GM12878 (cell line): ENCODE measurements at regions not wholly inside any gene's neighbourhood (a gene's known extent, or its start where the extent isn't known, plus 50 kb on each side); places are given as distances from the start of the nearest gene placed in this dataset.

Source experiments
- ATAC-seq: fragments of 200-7000 bp; cut with Tn5 transposase; 3 replicates; pipeline ENCODE4 v1.9.1; 2020; ENCODE audit warnings: mild to moderate bottlenecking, moderate library complexity
- BruUV-seq: library from RNA; stranded (reverse); fragments of 400-500 nt; replicated peaks from 2 replicates; lab custom pipeline; 2021; lab: Mats Ljungman, UMichigan
- CTCF ChIA-PET: fragments of 300-600 bp; sonication (Branson Sonifier 250); formaldehyde crosslinking; extraction: SDS; loops from one replicate; lab custom pipeline; 2021; ENCODE audit warnings: inconsistent platforms; lab: Yijun Ruan, JAX
- POLR2A ChIA-PET: fragments of 350-600 bp; formaldehyde crosslinking; extraction: SDS; loops from one replicate; lab custom pipeline; 2021; ENCODE audit warnings: inconsistent platforms; lab: Charles Lee
- RAD21 ChIA-PET: fragments of 300-600 bp; sonication (Branson Sonifier 250); formaldehyde crosslinking; loops from one replicate; lab custom pipeline; 2023; ENCODE audit warnings: antibody characterized with exemption; ENCODE audit not compliant: unreplicated experiment; lab: Charles Lee
- SMC1A ChIA-PET: fragments of 300-600 bp; sonication (Branson Sonifier 250); formaldehyde crosslinking; loops from one replicate; lab custom pipeline; 2023; ENCODE audit not compliant: unreplicated experiment, uncharacterized antibody; lab: Charles Lee
- DNase-seq: peaks from one replicate; pipeline ENCODE4 v3.0.0-alpha.2; 2011; ENCODE audit warnings: low read depth, low spot score
- FAIRE-seq: peaks from 3 replicates; lab custom pipeline; 2011; peaks lifted over from hg19 to GRCh38; lab: Jason Lieb, UNC
- H2AFZ ChIP-seq: 2 replicates; pipeline ENCODE4 v1.6.0; 2011; ENCODE audit warnings: low read depth, low read length, control low read depth; ENCODE audit not compliant: control insufficient read depth
- H3K27ac ChIP-seq: 2 replicates; pipeline ENCODE4 v1.5.1; 2011; ENCODE audit warnings: control low read depth; ENCODE audit not compliant: control insufficient read depth, insufficient read depth
- H3K27me3 ChIP-seq, 2 experiments: replicated peaks in 1 of 2; 2 replicates each; pipeline versions ENCODE4 v1.6.0 to v1.6.1; 2011; ENCODE audit warnings: low read length in 1 of 2; ENCODE audit not compliant: control insufficient read depth in 2 of 2, insufficient read depth in 2 of 2
- H3K36me3 ChIP-seq, 2 experiments: 2 replicates each; pipeline ENCODE4 v1.5.1; 2011; ENCODE audit warnings: low read length in 1 of 2; ENCODE audit not compliant: control insufficient read depth in 2 of 2, insufficient read depth in 2 of 2
- H3K4me1 ChIP-seq: 2 replicates; pipeline ENCODE4 v1.6.1; 2011; ENCODE audit warnings: mild to moderate bottlenecking, low read length, moderate library complexity, mixed read lengths; ENCODE audit not compliant: control insufficient read depth, insufficient read depth
- H3K4me2 ChIP-seq: 2 replicates; pipeline ENCODE4 v1.6.0; 2011; ENCODE audit warnings: control low read depth; ENCODE audit not compliant: control insufficient read depth, insufficient read depth
- H3K4me3 ChIP-seq: fragments of 200-600 bp; sonication (generic); 2 replicates; pipeline ENCODE4 v1.5.1; 2016
- H3K79me2 ChIP-seq: 2 replicates; pipeline ENCODE4 v1.6.0; 2011; ENCODE audit warnings: low read length; ENCODE audit not compliant: control insufficient read depth, insufficient read depth
- H3K9ac ChIP-seq: 2 replicates; pipeline ENCODE4 v1.8.0; 2011; ENCODE audit warnings: low read length, control low read depth, mixed read lengths; ENCODE audit not compliant: control insufficient read depth, insufficient read depth
- H3K9me3 ChIP-seq: replicated peaks from 3 replicates; pipeline ENCODE4 v1.5.1; 2011; ENCODE audit warnings: mild to moderate bottlenecking, low read length; ENCODE audit not compliant: control insufficient read depth, insufficient read depth
- H4K20me1 ChIP-seq: 2 replicates; pipeline ENCODE4 v1.6.0; 2011; ENCODE audit not compliant: control insufficient read depth, insufficient read depth
- BCL11A ChIP-seq: IDR thresholded peaks from 2 replicates; pipeline ENCODE4 v1.6.1; 2011; ENCODE audit warnings: low read depth, low read length
- BCL3 ChIP-seq: IDR thresholded peaks from 2 replicates; pipeline ENCODE4 v1.6.1; 2011; ENCODE audit warnings: borderline replicate concordance, low read depth, mild to moderate bottlenecking, moderate library complexity, low read length; ENCODE audit not compliant: insufficient read depth, poor library complexity, severe bottlenecking
- CBX5 ChIP-seq: sonication (generic); IDR thresholded peaks from 2 replicates; pipeline ENCODE4 v1.6.1; 2016; ENCODE audit warnings: low read depth, moderate library complexity, mild to moderate bottlenecking, inconsistent platforms
- CEBPZ ChIP-seq: fragments of 150-350 bp; IDR thresholded peaks from 2 replicates; pipeline ENCODE4 v1.6.1; 2016; ENCODE audit warnings: low read depth, low read length
- CTCF ChIP-seq, 3 experiments: IDR thresholded peaks in 2 of 3; conservative IDR thresholded peaks in 1 of 3; 2 replicates each; pipeline ENCODE4 v1.5.1; 2011; ENCODE audit warnings: low read depth in 3 of 3, low read length in 3 of 3, mild to moderate bottlenecking in 3 of 3, control low read depth in 2 of 3, moderate library complexity in 2 of 3, inconsistent platforms in 1 of 3, mixed read lengths in 1 of 3; ENCODE audit not compliant: control insufficient read depth in 2 of 3, insufficient read depth in 1 of 3; ENCODE audit errors: extremely low read depth in 1 of 3
- E2F4 ChIP-seq: IDR thresholded peaks from 2 replicates; pipeline ENCODE4 v1.6.1; 2012; ENCODE audit warnings: low read depth, low read length, improper control_type of control experiment
- EGR1 ChIP-seq, 2 experiments: IDR thresholded peaks; 1 replicate in 1 of 2; 2 replicates in 1 of 2; pipeline ENCODE4 v1.6.1; 2011 to 2012; ENCODE audit warnings: low read depth in 2 of 2, low read length in 2 of 2, borderline replicate concordance in 1 of 2, mild to moderate bottlenecking in 1 of 2, moderate library complexity in 1 of 2
- HDAC6 ChIP-seq: fragments of 200-600 bp; sonication (generic); IDR thresholded peaks from one replicate; pipeline ENCODE4 v1.8.0; 2017; ENCODE audit warnings: antibody characterized with exemption; ENCODE audit not compliant: unreplicated experiment
- HDGF ChIP-seq: fragments of 450-650 bp; IDR thresholded peaks from 2 replicates; pipeline ENCODE4 v1.6.1; 2016; ENCODE audit warnings: antibody characterized with exemption
- MLLT1 ChIP-seq: fragments of 450-650 bp; IDR thresholded peaks from 2 replicates; pipeline ENCODE4 v1.6.1; 2016; ENCODE audit warnings: mild to moderate bottlenecking
- NBN ChIP-seq: fragments of 450-650 bp; IDR thresholded peaks from 2 replicates; pipeline ENCODE4 v1.6.1; 2016
- NFYB ChIP-seq: IDR thresholded peaks from 2 replicates; pipeline ENCODE4 v1.6.1; 2011; ENCODE audit warnings: low read depth, mild to moderate bottlenecking, low read length, improper control_type of control experiment, moderate library complexity; ENCODE audit not compliant: insufficient read depth
- NR2F1 ChIP-seq: fragments of 450-650 bp; conservative IDR thresholded peaks from 2 replicates; pipeline ENCODE4 v1.6.1; 2017; ENCODE audit warnings: mild to moderate bottlenecking
- ZNF622 ChIP-seq: fragments of 450-650 bp; IDR thresholded peaks from 2 replicates; pipeline ENCODE4 v1.6.1; 2017; ENCODE audit warnings: mild to moderate bottlenecking, inconsistent platforms
- WGBS: methylation state at CpG from one replicate; pipeline ENCODE4 v1.1.6; 2016; ENCODE audit warnings: low lambda C conversion rate; ENCODE audit not compliant: insufficient replicate concordance, insufficient coverage; ENCODE audit errors: missing lambda C conversion rate; 5-methylcytosine and 5-hydroxymethylcytosine counted together
- in situ Hi-C: fragments of 300-500 bp; cut with MboI; formaldehyde crosslinking; loops from 9 replicates; pipeline ENCODE4 v1.14.3; 2018; ENCODE audit warnings: mixed read lengths
- intact Hi-C: fragments of 100-400 bp; cut with micrococcal nuclease; formaldehyde crosslinking; loops from one replicate; pipeline ENCODE4 v1.14.2; 2022; ENCODE audit not compliant: unreplicated experiment

- in situ Hi-C loops, result no loop called here
- POLR2A ChIA-PET, result no interaction called here
- TF ChIP-seq HDAC6 (no peak), CTCF (IDR thresholded peaks at IDR 0.05 in 2 of 3, conservative IDR thresholded peaks at IDR 0.05 in 1 of 3; ENCODE audit: control insufficient read depth in 2 of 3, extremely low read depth in 1 of 3, insufficient read depth in 1 of 3, low read depth in 3 of 3, low read length in 3 of 3) (no peak), CEBPZ (no peak), NBN (no peak), E2F4 (no peak), MLLT1 (no peak), BCL3 (no peak), NR2F1 (no peak), HDGF (no peak), NFYB (no peak), EGR1 (IDR thresholded peaks at IDR 0.05; ENCODE audit: borderline replicate concordance in 1 of 2, low read depth in 2 of 2, low read length in 2 of 2) (no peak), CBX5 (no peak), BCL11A (no peak), ZNF622 (no peak)
Measured at GRCh38 chr10:30725661-30726060, 96.1 kb upstream of the LYZL2 start.

More at GRCh38 chr10:30725661-30726060, 96.1 kb upstream of the LYZL2 start:
- ATAC-seq (no peak), DNase-seq (no peak), FAIRE-seq (no peak)
- H3K27ac ChIP-seq, result no peak overlapping the region
- H3K79me2 ChIP-seq, result no peaks in the 10 kb centered on the region
- CTCF ChIA-PET, result interaction anchor here (1.0 to 4.4 kb wide), 7 partner anchors 18 to 1074 kb away, joined by 3 to 23 read pairs (median 4); no protein-coding TSS in a partner anchor
- H3K36me3 ChIP-seq, result no peaks in the 10 kb centered on the region
- BruUV-seq, result no TSS peak
- SMC1A ChIA-PET, result interaction anchor here (1.7 kb wide), 1 partner anchor 58 kb away, joined by 3 read pairs; no protein-coding TSS in a partner anchor
- no peak overlapping the region for H3K4me2 ChIP-seq
- no peak overlapping the region for H3K9ac ChIP-seq
- no peak overlapping the region for H2AFZ ChIP-seq
- H3K4me1 ChIP-seq, result peaks cover 8% of the 10 kb centered on the region
- no peaks in the 10 kb centered on the region for H4K20me1 ChIP-seq
- intact Hi-C loops, result loop anchor here (2.0 to 10.0 kb wide), 5 partner anchors 39 to 1045 kb away; no protein-coding TSS in a partner anchor
- H3K4me3 ChIP-seq, result no peak overlapping the region
- 75% methylated on average over 10 of the region's 10 CpGs for WGBS
- RAD21 ChIA-PET, result interaction anchor here (0.6 to 2.0 kb wide), 2 partner anchors 38 to 69 kb away, joined by 3 to 7 read pairs; no protein-coding TSS in a partner anchor
- peaks cover 2% of the 10 kb centered on the region; the same call in 2 of the 3 replicates for H3K9me3 ChIP-seq
- no peaks in the 10 kb centered on the region for H3K27me3 ChIP-seq
